Gastrocnemius medialis (tissue), 4 donors: ENCODE measurements at regions not wholly inside any gene's neighbourhood (a gene's known extent, or its start where the extent isn't known, plus 50 kb on each side); places are given as distances from the start of the nearest gene placed in this dataset.

Experiments
- ATAC-seq, 2 donors: fragments of 150-250 bp; one replicate each; pipeline ENCODE4 v1.9.1; 2016
- DNase-seq, 2 donors: peaks; one replicate each; pipeline ENCODE4 v3.0.0-alpha.2; 2019
- H3K27ac ChIP-seq, 4 donors: fragments of 200-600 bp; sonication (generic); 1 replicate in 1 of 4; 2 replicates in 3 of 4; pipeline ENCODE4 v1.5.1; 2016 to 2018; ENCODE audit warnings: mild to moderate bottlenecking in 2 of 4, moderate library complexity in 1 of 4
- H3K27me3 ChIP-seq, 3 donors: fragments of 200-600 bp; sonication (generic) in 2 of 3; 1 replicate in 1 of 3; 2 replicates in 2 of 3; pipeline versions ENCODE4 v1.5.1 to v1.6.0; 2016 to 2019; ENCODE audit warnings: mild to moderate bottlenecking in 1 of 3, moderate library complexity in 1 of 3
- H3K36me3 ChIP-seq, 2 donors: fragments of 200-600 bp; sonication (generic) in 1 of 2; one replicate each; pipeline ENCODE4 v1.5.1; 2017 to 2018
- H3K4me1 ChIP-seq, 2 donors: fragments of 200-600 bp; sonication (generic) in 1 of 2; one replicate each; pipeline ENCODE4 v1.5.1; 2016 to 2017; ENCODE audit warnings: mild to moderate bottlenecking in 2 of 2
- H3K4me3 ChIP-seq, 4 donors: fragments of 200-600 bp; sonication (generic) in 3 of 4; 1 replicate in 1 of 4; 2 replicates in 3 of 4; pipeline ENCODE4 v1.5.1; 2016 to 2019; ENCODE audit warnings: mild to moderate bottlenecking in 2 of 4
- H3K9me3 ChIP-seq, 3 donors: fragments of 200-600 bp; sonication (generic) in 2 of 3; 1 replicate in 1 of 3; 2 replicates in 2 of 3; pipeline ENCODE4 v1.5.1; 2016 to 2019
- POLR2A ChIP-seq, 2 donors: fragments of 450-650 bp; IDR thresholded peaks; one replicate each; pipeline ENCODE4 v1.6.1; 2017; ENCODE audit warnings: antibody characterized with exemption in 2 of 2, mild to moderate bottlenecking in 2 of 2, moderate library complexity in 2 of 2
- in situ Hi-C, 4 donors: fragments of 200-750 bp; cut with MboI; loops; one replicate each; pipeline versions ENCODE4 v1.15.0 to v1.8.0; 2017; ENCODE audit warnings: low sequenced_read_pairs in 4 of 4
- intact Hi-C: fragments of 100-400 bp; cut with DNase I; formaldehyde crosslinking; loops from one replicate; pipeline ENCODE4 v1.15.1; 2023; ENCODE audit warnings: low total_unique reads
- TF ChIP-seq, protein P1 (sequence below), 5 experiments: fragments of 450-650 bp in 3 of 5; fragments of 200-600 bp in 2 of 5; sonication (generic) in 2 of 5; IDR thresholded peaks in 4 of 5; conservative IDR thresholded peaks in 1 of 5; 1 replicate in 4 of 5; 2 replicates in 1 of 5; pipeline ENCODE4 v1.5.1; 2016 to 2019; ENCODE audit warnings: antibody characterized with exemption in 5 of 5, mild to moderate bottlenecking in 3 of 5, moderate library complexity in 3 of 5

GRCh38 chrX:113770806-113771205 is 813.1 kb upstream of the HTR2C start:
- Histone ChIP-seq H3K27me3 (no peaks in the 10 kb centered on the region), H3K36me3 (no peaks in the 10 kb centered on the region), H3K4me3 (no peak overlapping the region), H3K4me1 (no peaks in the 10 kb centered on the region), H3K9me3 (no peaks in the 10 kb centered on the region), H3K27ac (no peak overlapping the region)
- intact Hi-C loops: no loop called here
- no peak for DNase-seq
- TF ChIP-seq, protein P1, sequence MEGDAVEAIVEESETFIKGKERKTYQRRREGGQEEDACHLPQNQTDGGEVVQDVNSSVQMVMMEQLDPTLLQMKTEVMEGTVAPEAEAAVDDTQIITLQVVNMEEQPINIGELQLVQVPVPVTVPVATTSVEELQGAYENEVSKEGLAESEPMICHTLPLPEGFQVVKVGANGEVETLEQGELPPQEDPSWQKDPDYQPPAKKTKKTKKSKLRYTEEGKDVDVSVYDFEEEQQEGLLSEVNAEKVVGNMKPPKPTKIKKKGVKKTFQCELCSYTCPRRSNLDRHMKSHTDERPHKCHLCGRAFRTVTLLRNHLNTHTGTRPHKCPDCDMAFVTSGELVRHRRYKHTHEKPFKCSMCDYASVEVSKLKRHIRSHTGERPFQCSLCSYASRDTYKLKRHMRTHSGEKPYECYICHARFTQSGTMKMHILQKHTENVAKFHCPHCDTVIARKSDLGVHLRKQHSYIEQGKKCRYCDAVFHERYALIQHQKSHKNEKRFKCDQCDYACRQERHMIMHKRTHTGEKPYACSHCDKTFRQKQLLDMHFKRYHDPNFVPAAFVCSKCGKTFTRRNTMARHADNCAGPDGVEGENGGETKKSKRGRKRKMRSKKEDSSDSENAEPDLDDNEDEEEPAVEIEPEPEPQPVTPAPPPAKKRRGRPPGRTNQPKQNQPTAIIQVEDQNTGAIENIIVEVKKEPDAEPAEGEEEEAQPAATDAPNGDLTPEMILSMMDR (IDR thresholded peaks at IDR 0.05 in 4 of 5, conservative IDR thresholded peaks at IDR 0.05 in 1 of 5): no peak
- TF ChIP-seq POLR2A (IDR thresholded peaks at IDR 0.05): no peak
- in situ Hi-C loops: no loop called here
- no peak for ATAC-seq

GRCh38 chrX:113770071-113770470 is 813.8 kb upstream of the HTR2C start:
- no peak for ATAC-seq
- in situ Hi-C loops: no loop called here

GRCh38 chrX:113759422-113759821 is 824.5 kb upstream of the HTR2C start:
- in situ Hi-C loops: no loop called here
- TF ChIP-seq, protein P1 (IDR thresholded peaks at IDR 0.05 in 4 of 5, conservative IDR thresholded peaks at IDR 0.05 in 1 of 5): no peak
- TF ChIP-seq POLR2A (IDR thresholded peaks at IDR 0.05): no peak
- no peak overlapping the region for H3K27ac ChIP-seq
- H3K4me3 ChIP-seq: no peak overlapping the region
- H3K4me1 ChIP-seq: no peaks in the 10 kb centered on the region
- ATAC-seq: no peak
- no peaks in the 10 kb centered on the region for H3K36me3 ChIP-seq
- intact Hi-C loops: no loop called here
- no peaks in the 10 kb centered on the region for H3K27me3 ChIP-seq
- DNase-seq: no peak
- H3K9me3 ChIP-seq: no peaks in the 10 kb centered on the region

More at GRCh38 chrX:113770071-113770470, 813.8 kb upstream of the HTR2C start:
- DNase-seq: no peak
- H3K4me1 ChIP-seq: no peaks in the 10 kb centered on the region
- no peak overlapping the region for H3K4me3 ChIP-seq
- H3K27me3 ChIP-seq: no peaks in the 10 kb centered on the region
- no peaks in the 10 kb centered on the region for H3K9me3 ChIP-seq
- TF ChIP-seq POLR2A (IDR thresholded peaks at IDR 0.05): no peak
- TF ChIP-seq, protein P1 (IDR thresholded peaks at IDR 0.05 in 4 of 5, conservative IDR thresholded peaks at IDR 0.05 in 1 of 5): no peak
- no peak overlapping the region for H3K27ac ChIP-seq
- intact Hi-C loops: no loop called here
- no peaks in the 10 kb centered on the region for H3K36me3 ChIP-seq

DNA sequence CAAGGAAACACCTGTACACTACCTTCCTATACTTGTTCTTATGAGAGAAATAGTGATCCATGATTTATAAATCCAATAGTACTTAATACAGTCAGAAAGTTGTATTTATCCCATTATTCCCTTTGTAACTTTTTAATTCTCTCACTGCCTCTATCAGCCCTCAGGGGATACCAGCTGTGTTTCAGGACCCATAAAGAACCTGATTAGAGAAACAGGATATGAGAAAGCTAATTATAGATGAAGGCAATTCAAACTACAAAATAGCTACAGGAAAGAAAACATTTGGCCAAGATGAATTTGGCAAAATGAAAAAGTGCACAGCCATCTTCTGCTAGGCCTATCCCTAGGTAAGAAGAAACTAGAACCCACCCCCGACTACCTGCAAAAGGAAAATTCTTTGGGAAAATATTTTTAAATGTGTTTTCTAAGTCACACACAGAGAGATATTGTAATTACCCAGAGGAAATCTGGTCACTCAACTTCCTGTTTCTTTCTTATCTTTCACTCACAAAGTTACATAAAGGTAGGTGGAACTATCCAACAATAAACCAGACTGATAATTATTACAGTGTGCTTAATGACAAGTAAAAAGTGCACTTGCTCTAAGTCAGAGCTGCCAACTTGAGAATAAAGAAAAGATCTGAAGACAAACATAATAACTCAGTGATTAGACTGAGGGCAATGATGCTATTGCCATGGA is 836.5 kb upstream of the HTR2C start:
- H3K27me3 ChIP-seq: no peaks in the 10 kb centered on the region
- in situ Hi-C loops: no loop called here
- ATAC-seq (no peak), DNase-seq (no peak)
- H3K9me3 ChIP-seq: no peaks in the 10 kb centered on the region
- no peaks in the 10 kb centered on the region for H3K4me1 ChIP-seq
- no peak overlapping the region for H3K27ac ChIP-seq
- no peaks in the 10 kb centered on the region for H3K36me3 ChIP-seq
- no peak overlapping the region for H3K4me3 ChIP-seq
- intact Hi-C loops: no loop called here
- TF ChIP-seq, protein P1 (IDR thresholded peaks at IDR 0.05 in 4 of 5, conservative IDR thresholded peaks at IDR 0.05 in 1 of 5): no peak
- TF ChIP-seq POLR2A (IDR thresholded peaks at IDR 0.05): no peak

GRCh38 chrX:113743069-113743468 is 840.8 kb upstream of the HTR2C start:
- DNase-seq (no peak), ATAC-seq (no peak)
- in situ Hi-C loops (no loop called here), intact Hi-C loops (no loop called here)
- TF ChIP-seq, protein P1 (IDR thresholded peaks at IDR 0.05 in 4 of 5, conservative IDR thresholded peaks at IDR 0.05 in 1 of 5): no peak
- TF ChIP-seq POLR2A (IDR thresholded peaks at IDR 0.05): no peak
- Histone ChIP-seq H3K9me3 (no peaks in the 10 kb centered on the region), H3K27ac (no peak overlapping the region), H3K4me1 (no peaks in the 10 kb centered on the region), H3K27me3 (no peaks in the 10 kb centered on the region), H3K36me3 (no peaks in the 10 kb centered on the region), H3K4me3 (no peak overlapping the region)
